ENCODE measurements at regions not wholly inside any gene's neighbourhood (a gene's known extent, or its start where the extent isn't known, plus 50 kb on each side); places are given as distances from the start of the nearest gene placed in this dataset.

- TF ChIP-seq CTCF (IDR thresholded peaks at IDR 0.05 in 8 of 11, conservative IDR thresholded peaks at IDR 0.05 in 3 of 11) (peak; percentile 49 to 85 (median 75)), POLR2A (IDR thresholded peaks at IDR 0.05) (no peak)
Measured at GRCh38 chr18:45275367-45276113, 339.7 kb upstream of the SLC14A2 start.
